GM12892 (cell line): ENCODE measurements at regions not wholly inside any gene's neighbourhood (a gene's known extent, or its start where the extent isn't known, plus 50 kb on each side); places are given as distances from the start of the nearest gene placed in this dataset.

Experiments
- POLR2A ChIP-seq: IDR thresholded peaks from 2 replicates; pipeline ENCODE4 v1.6.1; 2011; ENCODE audit warnings: low read depth, low read length, control low read depth
- POLR2AphosphoS5 ChIP-seq: IDR thresholded peaks from 2 replicates; pipeline ENCODE4 v1.6.1; 2011; ENCODE audit warnings: low read depth, low read length, control low read depth
- TAF1 ChIP-seq: IDR thresholded peaks from 2 replicates; pipeline ENCODE4 v1.6.1; 2011; ENCODE audit warnings: low read depth, mild to moderate bottlenecking, control low read depth, low read length, borderline replicate concordance

- TF ChIP-seq TAF1, result no peak
- no peak for TF ChIP-seq POLR2AphosphoS5
- no peak for TF ChIP-seq POLR2A
Measured at GRCh38 chr9:19870988-19871387, 82.2 kb upstream of the SLC24A2 start.
